ENCODE measurements at regions not wholly inside any gene's neighbourhood (a gene's known extent, or its start where the extent isn't known, plus 50 kb on each side); places are given as distances from the start of the nearest gene placed in this dataset.
A peak's percentile ranks its signal among the peaks of the same experiment; 100 is the strongest.

- DNase-seq (ENCODE audit: low read depth, low spot score): peak; percentile 35
- Histone ChIP-seq H3K9me2 (ENCODE audit: insufficient read depth) (0 out of 2 replicates have a peak, but pooled peaks cover 2% of the 10 kb centered on the region), H3K27ac (ENCODE audit: low read depth, low read length) (peak overlapping the region; percentile 91), H4K20me1 (ENCODE audit: insufficient read depth) (no peaks in the 10 kb centered on the region), H2AFZ (ENCODE audit: low read depth, low read length, poor library complexity, severe bottlenecking) (peak overlapping the region; percentile 84), H3K4me3 (replicated peaks in 1 of 2; ENCODE audit: low read depth in 1 of 2, low read length in 2 of 2) (peak overlapping the region in 1 of 2 experiments; percentile 43; a peak in 2 of 4 replicates), H3K27me3 (ENCODE audit: insufficient read depth, low read length) (no peaks in the 10 kb centered on the region), H3K79me2 (ENCODE audit: insufficient read depth, low read length) (no peaks in the 10 kb centered on the region), H3K36me3 (ENCODE audit: control insufficient read depth in 1 of 2, insufficient read depth in 2 of 2, low read length in 2 of 2) (no peaks in the 10 kb centered on the region), H3K4me1 (ENCODE audit: control insufficient read depth in 1 of 2, insufficient read depth in 2 of 2, low read length in 2 of 2) (peaks cover 28 to 43% of the 10 kb centered on the region in 2 experiments), H3K9me3 (ENCODE audit: control insufficient read depth in 1 of 2, insufficient read depth in 1 of 2, low read depth in 1 of 2, low read length in 2 of 2) (no peaks in the 10 kb centered on the region), H3K4me2 (ENCODE audit: low read length) (peak overlapping the region; percentile 71), H3K9ac (ENCODE audit: low read length) (peak overlapping the region; percentile 52)
- ChIA-PET RAD21 (ENCODE audit: low non-redundant PET in 1 of 2, low total read pairs in 2 of 2, uncharacterized antibody in 2 of 2, unreplicated experiment in 2 of 2) (no interaction called here), CTCF (no interaction called here), POLR2A (interaction anchor here (1.1 kb wide), 1 partner anchor 10 kb away, joined by 5 read pairs; no protein-coding TSS in a partner anchor)
- TF ChIP-seq, protein P1, sequence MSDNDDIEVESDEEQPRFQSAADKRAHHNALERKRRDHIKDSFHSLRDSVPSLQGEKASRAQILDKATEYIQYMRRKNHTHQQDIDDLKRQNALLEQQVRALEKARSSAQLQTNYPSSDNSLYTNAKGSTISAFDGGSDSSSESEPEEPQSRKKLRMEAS (IDR thresholded peaks at IDR 0.05): no peak
- TF ChIP-seq ZNF274 (IDR thresholded peaks at IDR 0.05; ENCODE audit: low read depth, low read length): no peak
- no peak for TF ChIP-seq REST (IDR thresholded peaks at IDR 0.05; ENCODE audit: low read depth)
- peak; percentile 48; the same call in 1 of the 2 replicates for TF ChIP-seq CEBPB (IDR thresholded peaks at IDR 0.05; ENCODE audit: low read depth)
- TF ChIP-seq ZFX (IDR thresholded peaks at IDR 0.05): no peak
- TF ChIP-seq SRF (IDR thresholded peaks at IDR 0.05; ENCODE audit: low read depth): no peak
- TF ChIP-seq POLR2A (IDR thresholded peaks at IDR 0.05; ENCODE audit: borderline replicate concordance, extremely low read depth, insufficient read depth, insufficient read length): no peak
- ATAC-seq: peak; percentile 67
- intact Hi-C loops (cut with micrococcal nuclease): no loop called here
- BruUV-seq (replicated peaks): no TSS peak
Measured at GRCh38 chr4:160318567-160319220, 1215.8 kb downstream of the RAPGEF2 start.

Measured in HCT116 (cell line).